SK-N-SH (cell line): ENCODE measurements at regions not wholly inside any gene's neighbourhood (a gene's known extent, or its start where the extent isn't known, plus 50 kb on each side); places are given as distances from the start of the nearest gene placed in this dataset.

Experiments
- ELF1 ChIP-seq: IDR thresholded peaks from 2 replicates; pipeline ENCODE4 v1.4.0; 2012
- EP300 ChIP-seq, 2 experiments: IDR thresholded peaks; 2 replicates each; pipeline versions ENCODE4 v1.4.0 to v1.6.1; 2012; ENCODE audit warnings: borderline replicate concordance in 1 of 2, low read depth in 1 of 2, low read length in 1 of 2
- EZH2phosphoT487 ChIP-seq: fragments of 200-600 bp; sonication (generic); IDR thresholded peaks from 2 replicates; pipeline ENCODE4 v1.6.1; 2017; ENCODE audit warnings: low read depth, mixed run types, mild to moderate bottlenecking, antibody characterized with exemption, moderate library complexity, borderline replicate concordance
- FOXM1 ChIP-seq: IDR thresholded peaks from 2 replicates; pipeline ENCODE4 v1.4.0; 2012; ENCODE audit warnings: low read depth, mild to moderate bottlenecking
- GATA2 ChIP-seq: sonication (generic); formaldehyde crosslinking; IDR thresholded peaks from 2 replicates; pipeline ENCODE4 v1.5.0; 2020; ENCODE audit warnings: mild to moderate bottlenecking, missing genetic modification reagents
- JUND ChIP-seq: IDR thresholded peaks from 2 replicates; pipeline ENCODE4 v1.4.0; 2012
- MEF2A ChIP-seq: IDR thresholded peaks from 2 replicates; pipeline ENCODE4 v1.4.0; 2012; ENCODE audit warnings: low read depth, borderline replicate concordance
- MXI1 ChIP-seq: IDR thresholded peaks from 2 replicates; pipeline ENCODE4 v1.6.1; 2012; ENCODE audit warnings: mild to moderate bottlenecking, low read depth, low read length, improper control_type of control experiment
- POLR2AphosphoS5 ChIP-seq: IDR thresholded peaks from 2 replicates; pipeline ENCODE4 v1.6.1; 2012; ENCODE audit warnings: low read depth, low read length
- RXRA ChIP-seq: IDR thresholded peaks from 2 replicates; pipeline ENCODE4 v1.4.0; 2012; ENCODE audit warnings: low read depth, mild to moderate bottlenecking, borderline replicate concordance
- SMC3 ChIP-seq: IDR thresholded peaks from 2 replicates; pipeline ENCODE4 v1.6.1; 2012; ENCODE audit warnings: low read depth, low read length, improper control_type of control experiment
- TF ChIP-seq, protein P1 (sequence below): fragments of 150-350 bp; IDR thresholded peaks from 2 replicates; pipeline ENCODE4 v1.6.1; 2016; ENCODE audit warnings: mild to moderate bottlenecking, low read depth, low read length
- TF ChIP-seq, protein P2 (sequence below): IDR thresholded peaks from 2 replicates; pipeline ENCODE4 v1.4.0; 2012; ENCODE audit warnings: low read depth, borderline replicate concordance
- TF ChIP-seq, protein P3 (sequence below): IDR thresholded peaks from 2 replicates; pipeline ENCODE4 v1.4.0; 2012; ENCODE audit warnings: low read depth, borderline replicate concordance
- TF ChIP-seq, protein P4 (sequence below): fragments of 150-350 bp; IDR thresholded peaks from 2 replicates; pipeline ENCODE4 v1.6.1; 2017; ENCODE audit warnings: antibody characterized with exemption, low read length, low read depth, borderline replicate concordance
- TF ChIP-seq, protein P5 (sequence below): fragments of 200-600 bp; sonication (generic); IDR thresholded peaks from 2 replicates; pipeline ENCODE4 v1.6.1; 2017; ENCODE audit warnings: antibody characterized with exemption, mild to moderate bottlenecking, moderate library complexity
- TF ChIP-seq, protein P6 (sequence below): IDR thresholded peaks from 2 replicates; pipeline ENCODE4 v1.6.1; 2012; ENCODE audit warnings: mild to moderate bottlenecking, low read depth, low read length, moderate library complexity

DNA sequence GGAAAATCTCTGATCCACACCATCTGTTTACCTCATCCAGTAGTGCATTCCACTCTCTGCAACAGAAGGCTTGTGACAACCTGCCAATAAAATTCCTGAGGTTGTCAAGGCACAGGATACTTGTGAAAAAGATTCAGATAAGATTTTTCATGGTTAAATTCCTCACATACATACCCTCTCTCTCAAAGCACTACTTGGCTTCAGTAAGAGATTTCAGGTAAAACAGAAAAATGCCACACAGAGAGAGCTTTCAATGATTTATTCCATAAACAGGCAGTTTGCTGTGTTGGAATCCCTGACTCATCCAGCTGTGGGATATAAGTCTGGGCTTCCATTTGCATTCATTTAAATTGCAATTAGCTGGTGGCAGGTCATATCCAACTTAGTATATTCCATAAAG is 99.7 kb upstream of the CAV2 start (continued):
- TF ChIP-seq EZH2phosphoT487 = no peak
- TF ChIP-seq GATA2 = no peak
- TF ChIP-seq, protein P1, sequence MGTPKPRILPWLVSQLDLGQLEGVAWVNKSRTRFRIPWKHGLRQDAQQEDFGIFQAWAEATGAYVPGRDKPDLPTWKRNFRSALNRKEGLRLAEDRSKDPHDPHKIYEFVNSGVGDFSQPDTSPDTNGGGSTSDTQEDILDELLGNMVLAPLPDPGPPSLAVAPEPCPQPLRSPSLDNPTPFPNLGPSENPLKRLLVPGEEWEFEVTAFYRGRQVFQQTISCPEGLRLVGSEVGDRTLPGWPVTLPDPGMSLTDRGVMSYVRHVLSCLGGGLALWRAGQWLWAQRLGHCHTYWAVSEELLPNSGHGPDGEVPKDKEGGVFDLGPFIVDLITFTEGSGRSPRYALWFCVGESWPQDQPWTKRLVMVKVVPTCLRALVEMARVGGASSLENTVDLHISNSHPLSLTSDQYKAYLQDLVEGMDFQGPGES = no peak
- TF ChIP-seq, protein P2, sequence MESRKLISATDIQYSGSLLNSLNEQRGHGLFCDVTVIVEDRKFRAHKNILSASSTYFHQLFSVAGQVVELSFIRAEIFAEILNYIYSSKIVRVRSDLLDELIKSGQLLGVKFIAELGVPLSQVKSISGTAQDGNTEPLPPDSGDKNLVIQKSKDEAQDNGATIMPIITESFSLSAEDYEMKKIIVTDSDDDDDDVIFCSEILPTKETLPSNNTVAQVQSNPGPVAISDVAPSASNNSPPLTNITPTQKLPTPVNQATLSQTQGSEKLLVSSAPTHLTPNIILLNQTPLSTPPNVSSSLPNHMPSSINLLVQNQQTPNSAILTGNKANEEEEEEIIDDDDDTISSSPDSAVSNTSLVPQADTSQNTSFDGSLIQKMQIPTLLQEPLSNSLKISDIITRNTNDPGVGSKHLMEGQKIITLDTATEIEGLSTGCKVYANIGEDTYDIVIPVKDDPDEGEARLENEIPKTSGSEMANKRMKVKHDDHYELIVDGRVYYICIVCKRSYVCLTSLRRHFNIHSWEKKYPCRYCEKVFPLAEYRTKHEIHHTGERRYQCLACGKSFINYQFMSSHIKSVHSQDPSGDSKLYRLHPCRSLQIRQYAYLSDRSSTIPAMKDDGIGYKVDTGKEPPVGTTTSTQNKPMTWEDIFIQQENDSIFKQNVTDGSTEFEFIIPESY = no peak
- TF ChIP-seq MEF2A = no peak
- peak; percentile 74 for TF ChIP-seq JUND
- TF ChIP-seq, protein P3, sequence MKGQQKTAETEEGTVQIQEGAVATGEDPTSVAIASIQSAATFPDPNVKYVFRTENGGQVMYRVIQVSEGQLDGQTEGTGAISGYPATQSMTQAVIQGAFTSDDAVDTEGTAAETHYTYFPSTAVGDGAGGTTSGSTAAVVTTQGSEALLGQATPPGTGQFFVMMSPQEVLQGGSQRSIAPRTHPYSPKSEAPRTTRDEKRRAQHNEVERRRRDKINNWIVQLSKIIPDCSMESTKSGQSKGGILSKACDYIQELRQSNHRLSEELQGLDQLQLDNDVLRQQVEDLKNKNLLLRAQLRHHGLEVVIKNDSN = no peak
- TF ChIP-seq, protein P4, sequence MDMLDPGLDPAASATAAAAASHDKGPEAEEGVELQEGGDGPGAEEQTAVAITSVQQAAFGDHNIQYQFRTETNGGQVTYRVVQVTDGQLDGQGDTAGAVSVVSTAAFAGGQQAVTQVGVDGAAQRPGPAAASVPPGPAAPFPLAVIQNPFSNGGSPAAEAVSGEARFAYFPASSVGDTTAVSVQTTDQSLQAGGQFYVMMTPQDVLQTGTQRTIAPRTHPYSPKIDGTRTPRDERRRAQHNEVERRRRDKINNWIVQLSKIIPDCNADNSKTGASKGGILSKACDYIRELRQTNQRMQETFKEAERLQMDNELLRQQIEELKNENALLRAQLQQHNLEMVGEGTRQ = no peak
- TF ChIP-seq, protein P5, sequence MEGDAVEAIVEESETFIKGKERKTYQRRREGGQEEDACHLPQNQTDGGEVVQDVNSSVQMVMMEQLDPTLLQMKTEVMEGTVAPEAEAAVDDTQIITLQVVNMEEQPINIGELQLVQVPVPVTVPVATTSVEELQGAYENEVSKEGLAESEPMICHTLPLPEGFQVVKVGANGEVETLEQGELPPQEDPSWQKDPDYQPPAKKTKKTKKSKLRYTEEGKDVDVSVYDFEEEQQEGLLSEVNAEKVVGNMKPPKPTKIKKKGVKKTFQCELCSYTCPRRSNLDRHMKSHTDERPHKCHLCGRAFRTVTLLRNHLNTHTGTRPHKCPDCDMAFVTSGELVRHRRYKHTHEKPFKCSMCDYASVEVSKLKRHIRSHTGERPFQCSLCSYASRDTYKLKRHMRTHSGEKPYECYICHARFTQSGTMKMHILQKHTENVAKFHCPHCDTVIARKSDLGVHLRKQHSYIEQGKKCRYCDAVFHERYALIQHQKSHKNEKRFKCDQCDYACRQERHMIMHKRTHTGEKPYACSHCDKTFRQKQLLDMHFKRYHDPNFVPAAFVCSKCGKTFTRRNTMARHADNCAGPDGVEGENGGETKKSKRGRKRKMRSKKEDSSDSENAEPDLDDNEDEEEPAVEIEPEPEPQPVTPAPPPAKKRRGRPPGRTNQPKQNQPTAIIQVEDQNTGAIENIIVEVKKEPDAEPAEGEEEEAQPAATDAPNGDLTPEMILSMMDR = no peak
- TF ChIP-seq SMC3 = no peak
- TF ChIP-seq POLR2AphosphoS5 = no peak
- TF ChIP-seq EP300 (IDR thresholded peaks at IDR 0.05; ENCODE audit: borderline replicate concordance in 1 of 2, low read depth in 1 of 2, low read length in 1 of 2) = peak in 1 of 2 experiments; percentile 69; a peak in 2 of 4 replicates
- TF ChIP-seq FOXM1 = no peak
- no peak for TF ChIP-seq MXI1
- no peak for TF ChIP-seq ELF1
- TF ChIP-seq, protein P6, sequence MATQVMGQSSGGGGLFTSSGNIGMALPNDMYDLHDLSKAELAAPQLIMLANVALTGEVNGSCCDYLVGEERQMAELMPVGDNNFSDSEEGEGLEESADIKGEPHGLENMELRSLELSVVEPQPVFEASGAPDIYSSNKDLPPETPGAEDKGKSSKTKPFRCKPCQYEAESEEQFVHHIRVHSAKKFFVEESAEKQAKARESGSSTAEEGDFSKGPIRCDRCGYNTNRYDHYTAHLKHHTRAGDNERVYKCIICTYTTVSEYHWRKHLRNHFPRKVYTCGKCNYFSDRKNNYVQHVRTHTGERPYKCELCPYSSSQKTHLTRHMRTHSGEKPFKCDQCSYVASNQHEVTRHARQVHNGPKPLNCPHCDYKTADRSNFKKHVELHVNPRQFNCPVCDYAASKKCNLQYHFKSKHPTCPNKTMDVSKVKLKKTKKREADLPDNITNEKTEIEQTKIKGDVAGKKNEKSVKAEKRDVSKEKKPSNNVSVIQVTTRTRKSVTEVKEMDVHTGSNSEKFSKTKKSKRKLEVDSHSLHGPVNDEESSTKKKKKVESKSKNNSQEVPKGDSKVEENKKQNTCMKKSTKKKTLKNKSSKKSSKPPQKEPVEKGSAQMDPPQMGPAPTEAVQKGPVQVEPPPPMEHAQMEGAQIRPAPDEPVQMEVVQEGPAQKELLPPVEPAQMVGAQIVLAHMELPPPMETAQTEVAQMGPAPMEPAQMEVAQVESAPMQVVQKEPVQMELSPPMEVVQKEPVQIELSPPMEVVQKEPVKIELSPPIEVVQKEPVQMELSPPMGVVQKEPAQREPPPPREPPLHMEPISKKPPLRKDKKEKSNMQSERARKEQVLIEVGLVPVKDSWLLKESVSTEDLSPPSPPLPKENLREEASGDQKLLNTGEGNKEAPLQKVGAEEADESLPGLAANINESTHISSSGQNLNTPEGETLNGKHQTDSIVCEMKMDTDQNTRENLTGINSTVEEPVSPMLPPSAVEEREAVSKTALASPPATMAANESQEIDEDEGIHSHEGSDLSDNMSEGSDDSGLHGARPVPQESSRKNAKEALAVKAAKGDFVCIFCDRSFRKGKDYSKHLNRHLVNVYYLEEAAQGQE = no peak
- TF ChIP-seq RXRA = 0 out of 2 replicates have a peak, but pooled peaks have one; percentile 31
- TF ChIP-seq, all 33 proteins: peak for 9
